H1 (cell line): ENCODE measurements at regions not wholly inside any gene's neighbourhood (a gene's known extent, or its start where the extent isn't known, plus 50 kb on each side); places are given as distances from the start of the nearest gene placed in this dataset.

Source experiments
- CTCF ChIA-PET: fragments of 300-600 bp; sonication (Branson Sonifier 250); formaldehyde crosslinking; loops from one replicate; lab custom pipeline; 2021; ENCODE audit not compliant: partially characterized antibody; lab: Charles Lee
- POLR2A ChIA-PET: fragments of 300-600 bp; sonication (Branson Sonifier 250); formaldehyde crosslinking; loops from one replicate; lab custom pipeline; 2021; ENCODE audit warnings: inconsistent platforms; ENCODE audit not compliant: partially characterized antibody; lab: Charles Lee
- DNase-seq, 2 experiments: peaks; one replicate each; pipeline versions ENCODE4 v3.0.0 to v3.0.0-alpha.2; 2010 to 2022; ENCODE audit warnings: low spot score in 2 of 2, low read depth in 1 of 2, mixed read lengths in 1 of 2
- FAIRE-seq: peaks from 2 replicates; lab custom pipeline; 2011; peaks lifted over from hg19 to GRCh38; lab: Jason Lieb, UNC
- H2AFZ ChIP-seq: 2 replicates; pipeline ENCODE4 v1.8.1; 2012; ENCODE audit warnings: low read length, inconsistent platforms
- H2AK5ac ChIP-seq: 2 replicates; pipeline ENCODE4 v1.6.1; 2013; ENCODE audit warnings: low read depth, low read length
- H2BK120ac ChIP-seq: replicated peaks from 2 replicates; pipeline ENCODE3; 2013; ENCODE audit warnings: low read depth, low read length, inconsistent platforms
- H2BK12ac ChIP-seq: 2 replicates; pipeline ENCODE4 v1.6.1; 2013; ENCODE audit warnings: low read depth, low read length
- H2BK15ac ChIP-seq: 2 replicates; pipeline ENCODE4 v1.6.1; 2013; ENCODE audit warnings: low read length
- H2BK20ac ChIP-seq: 2 replicates; pipeline ENCODE4 v1.6.1; 2013; ENCODE audit warnings: low read length
- H2BK5ac ChIP-seq: 2 replicates; pipeline ENCODE4 v1.6.1; 2013; ENCODE audit warnings: low read depth, low read length
- H3K14ac ChIP-seq: 2 replicates; pipeline ENCODE4 v1.6.1; 2013; ENCODE audit warnings: inconsistent platforms; ENCODE audit not compliant: insufficient read length
- H3K18ac ChIP-seq: 2 replicates; pipeline ENCODE4 v1.6.1; 2013; ENCODE audit warnings: low read length; ENCODE audit errors: extremely low read depth
- H3K23ac ChIP-seq: 2 replicates; pipeline ENCODE4 v1.6.1; 2013; ENCODE audit warnings: inconsistent platforms; ENCODE audit not compliant: insufficient read length
- H3K23me2 ChIP-seq: 2 replicates; pipeline ENCODE4 v1.6.1; 2013; ENCODE audit warnings: low read depth, low read length
- H3K27ac ChIP-seq: 2 replicates; pipeline ENCODE4 v1.6.1; 2011; ENCODE audit warnings: low read depth, low read length, inconsistent platforms
- H3K27me3 ChIP-seq, 4 experiments: replicated peaks in 1 of 4; 1 replicate in 1 of 4; 2 replicates in 3 of 4; pipeline versions ENCODE4 v1.6.1 to v1.8.1; 2011 to 2013; ENCODE audit warnings: low read length in 3 of 4, mild to moderate bottlenecking in 3 of 4, inconsistent platforms in 2 of 4, mixed read lengths in 2 of 4, moderate library complexity in 1 of 4; ENCODE audit not compliant: control insufficient read depth in 3 of 4, insufficient read depth in 3 of 4; ENCODE audit errors: extremely low read depth in 1 of 4
- H3K36me3 ChIP-seq, 4 experiments: 2 replicates each; pipeline versions ENCODE4 v1.6.1 to v1.8.1; 2011 to 2013; ENCODE audit warnings: mild to moderate bottlenecking in 4 of 4, low read length in 3 of 4, moderate library complexity in 2 of 4, control low read depth in 1 of 4, inconsistent platforms in 1 of 4; ENCODE audit not compliant: insufficient read depth in 4 of 4, control insufficient read depth in 2 of 4
- H3K4ac ChIP-seq: replicated peaks from 2 replicates; pipeline ENCODE3; 2013; ENCODE audit warnings: low read length, low read depth, mixed read lengths, inconsistent platforms; ENCODE audit not compliant: insufficient read length
- H3K4me1 ChIP-seq, 4 experiments: replicated peaks in 1 of 4; 1 replicate in 1 of 4; 2 replicates in 3 of 4; pipeline versions ENCODE4 v1.6.1 to v1.8.1; 2011 to 2013; ENCODE audit warnings: low read length in 3 of 4, inconsistent platforms in 2 of 4, mixed read lengths in 1 of 4; ENCODE audit not compliant: insufficient read depth in 4 of 4, control insufficient read depth in 3 of 4
- H3K4me2 ChIP-seq, 2 experiments: 2 replicates each; pipeline versions ENCODE4 v1.6.1 to v1.8.1; 2011 to 2013; ENCODE audit warnings: low read depth in 2 of 2, low read length in 2 of 2, control low read depth in 1 of 2, inconsistent platforms in 1 of 2, mild to moderate bottlenecking in 1 of 2; ENCODE audit not compliant: insufficient read depth in 1 of 2
- H3K4me3 ChIP-seq, 4 experiments: fragments of 200-600, 300-600 bp in 1 of 4; sonication (generic), shearing (Covaris generic), sonication (Bioruptor Twin) in 1 of 4; 2 replicates each; pipeline versions ENCODE4 v1.5.1 to v1.8.1; 2011 to 2016; ENCODE audit warnings: low read length in 4 of 4, low read depth in 3 of 4, control low read depth in 2 of 4, inconsistent platforms in 2 of 4, mild to moderate bottlenecking in 2 of 4, mixed read lengths in 1 of 4, moderate library complexity in 1 of 4; ENCODE audit not compliant: insufficient read depth in 2 of 4; ENCODE audit errors: extremely low read depth in 1 of 4
- H3K56ac ChIP-seq: replicated peaks from 2 replicates; pipeline ENCODE3; 2013; ENCODE audit warnings: low read depth, mild to moderate bottlenecking, mixed read lengths, low read length, inconsistent platforms; ENCODE audit not compliant: insufficient read length
- H3K79me1 ChIP-seq: 2 replicates; pipeline ENCODE4 v1.6.1; 2013; ENCODE audit warnings: low read depth, low read length, control low read depth
- H3K79me2 ChIP-seq, 2 experiments: 2 replicates each; pipeline versions ENCODE4 v1.6.1 to v1.8.1; 2012 to 2013; ENCODE audit warnings: low read length in 2 of 2, mild to moderate bottlenecking in 2 of 2, inconsistent platforms in 1 of 2; ENCODE audit not compliant: insufficient read depth in 2 of 2, control insufficient read depth in 1 of 2
- H3K9ac ChIP-seq, 4 experiments: replicated peaks in 1 of 4; 1 replicate in 1 of 4; 2 replicates in 3 of 4; pipeline versions ENCODE4 v1.6.1 to v1.8.1; 2011 to 2013; ENCODE audit warnings: low read depth in 3 of 4, low read length in 3 of 4, control low read depth in 2 of 4, mild to moderate bottlenecking in 2 of 4, moderate library complexity in 2 of 4, inconsistent platforms in 1 of 4; ENCODE audit errors: extremely low read depth in 1 of 4
- H3K9me3 ChIP-seq, 2 experiments: 2 replicates each; pipeline versions ENCODE4 v1.6.1 to v1.8.1; 2012 to 2013; ENCODE audit warnings: mild to moderate bottlenecking in 2 of 2, moderate library complexity in 2 of 2, control low read depth in 1 of 2, inconsistent platforms in 1 of 2, low read depth in 1 of 2, low read length in 1 of 2, mixed read lengths in 1 of 2; ENCODE audit not compliant: insufficient read depth in 2 of 2
- H4K20me1 ChIP-seq, 2 experiments: replicated peaks in 1 of 2; 2 replicates each; pipeline versions ENCODE3 to v1.8.1; 2011 to 2013; ENCODE audit warnings: inconsistent platforms in 2 of 2, low read length in 2 of 2, mild to moderate bottlenecking in 1 of 2; ENCODE audit not compliant: insufficient read depth in 2 of 2, control insufficient read depth in 1 of 2
- H4K5ac ChIP-seq: 2 replicates; pipeline ENCODE4 v1.6.1; 2013; ENCODE audit warnings: low read length, low read depth, mixed read lengths, inconsistent platforms; ENCODE audit not compliant: insufficient read length
- H4K8ac ChIP-seq: 2 replicates; pipeline ENCODE4 v1.8.0; 2013; ENCODE audit warnings: mild to moderate bottlenecking, moderate library complexity, low read length, inconsistent platforms; ENCODE audit not compliant: insufficient read depth; ENCODE audit errors: extremely low read depth
- H4K91ac ChIP-seq: replicated peaks from 2 replicates; pipeline ENCODE3; 2013; ENCODE audit warnings: low read length, mixed read lengths, inconsistent platforms; ENCODE audit not compliant: insufficient read length
- BCL11A ChIP-seq, 2 experiments: IDR thresholded peaks; one replicate each; pipeline ENCODE4 v1.6.1; 2011; ENCODE audit warnings: low read depth in 2 of 2, low read length in 2 of 2, mild to moderate bottlenecking in 2 of 2
- BRCA1 ChIP-seq: IDR thresholded peaks from 2 replicates; pipeline ENCODE4 v1.6.1; 2012; ENCODE audit warnings: low read depth, low read length, improper control_type of control experiment
- POU5F1 ChIP-seq: IDR thresholded peaks from 2 replicates; pipeline ENCODE4 v1.6.1; 2011; ENCODE audit warnings: low read depth, mild to moderate bottlenecking, low read length, moderate library complexity
- RFX5 ChIP-seq: IDR thresholded peaks from 2 replicates; pipeline ENCODE4 v1.6.1; 2011; ENCODE audit warnings: low read depth, low read length, improper control_type of control experiment, borderline replicate concordance
- SAP30 ChIP-seq: fragments of 300-600 bp; sonication (generic); IDR thresholded peaks from 2 replicates; pipeline ENCODE4 v1.7.1; 2012; ENCODE audit warnings: low read length, moderate library complexity, mild to moderate bottlenecking, inconsistent platforms; ENCODE audit not compliant: insufficient read depth, insufficient replicate concordance
- TAF1 ChIP-seq: IDR thresholded peaks from 2 replicates; pipeline ENCODE4 v1.6.1; 2011; ENCODE audit warnings: mild to moderate bottlenecking, low read depth, low read length
- ZNF274 ChIP-seq: IDR thresholded peaks from 2 replicates; pipeline ENCODE4 v1.7.0; 2012; ENCODE audit warnings: low read length, borderline replicate concordance; ENCODE audit errors: extremely low read depth
- WGBS, 2 experiments: shearing (Covaris generic) in 1 of 2; methylation state at CpG; one replicate each; pipeline versions ENCODE4 v1.1.6 to v1.1.7; 2013 to 2015; ENCODE audit warnings: low lambda C conversion rate in 2 of 2, mixed read lengths in 2 of 2, inconsistent platforms in 1 of 2, low coverage in 1 of 2, missing lambda C conversion rate in 1 of 2; ENCODE audit not compliant: insufficient replicate concordance in 2 of 2, insufficient coverage in 1 of 2, insufficient read length in 1 of 2; ENCODE audit errors: extremely low coverage in 1 of 2, missing lambda C conversion rate in 1 of 2; 5-methylcytosine and 5-hydroxymethylcytosine counted together

GRCh38 chr10:69729326-69730048 is 72.2 kb upstream of the COL13A1 start:
- H3K4me2 ChIP-seq: no peak overlapping the region

More at GRCh38 chr10:69729326-69730048, 72.2 kb upstream of the COL13A1 start:
- 82% methylated on average over 12 of the region's 12 CpGs; no CpG with 5 or more reads in 1 of the 2 experiments for WGBS, 2 experiments
- no peak overlapping the region for H3K27ac ChIP-seq
- no peak overlapping the region; the same call in 1 of the 2 replicates for H2BK12ac ChIP-seq
- no peak overlapping the region for H4K91ac ChIP-seq
- H2BK20ac ChIP-seq: no peak overlapping the region
- no peaks in the 10 kb centered on the region for H3K36me3 ChIP-seq
- no peak overlapping the region for H2BK5ac ChIP-seq
- H2AK5ac ChIP-seq: no peak overlapping the region
- H4K5ac ChIP-seq: no peak overlapping the region
- H4K8ac ChIP-seq: no peak overlapping the region
- FAIRE-seq (no peak), DNase-seq (no peak)
- no peak overlapping the region for H3K4ac ChIP-seq
- H2AFZ ChIP-seq: no peak overlapping the region
- H3K18ac ChIP-seq: no peak overlapping the region
- no peak overlapping the region for H3K23ac ChIP-seq
- CTCF ChIA-PET: interaction anchor here (0.6 to 35.5 kb wide), 13 partner anchors 12 to 270 kb away, joined by 3 to 992 read pairs (median 5); no protein-coding TSS in a partner anchor
- H3K79me1 ChIP-seq: no peaks in the 10 kb centered on the region
- H2BK15ac ChIP-seq: no peak overlapping the region
- POLR2A ChIA-PET: no interaction called here
- H3K9me3 ChIP-seq: 0 out of 4 replicates have a peak, but pooled peaks cover 0 to 2% of the 10 kb centered on the region in 2 experiments
- H2BK120ac ChIP-seq: no peak overlapping the region
- no peak overlapping the region for H3K56ac ChIP-seq
- no peak overlapping the region for H3K9ac ChIP-seq
- no peaks in the 10 kb centered on the region for H3K79me2 ChIP-seq
- peaks cover 2% of the 10 kb centered on the region; the same call in 1 of the 2 replicates for H3K23me2 ChIP-seq
- H3K14ac ChIP-seq: no peak overlapping the region
- TF ChIP-seq RFX5 (no peak), POU5F1 (no peak), ZNF274 (no peak), SAP30 (no peak), TAF1 (no peak), BCL11A (IDR thresholded peaks at IDR 0.05; ENCODE audit: low read depth in 2 of 2, low read length in 2 of 2) (no peak), BRCA1 (no peak)
- peaks cover 0 to 2% of the 10 kb centered on the region in 2 experiments for H4K20me1 ChIP-seq
- H3K4me1 ChIP-seq: peaks cover 0 to 10% (median 4%) of the 10 kb centered on the region in 4 experiments; a peak in 4 of 7 replicates
- H3K4me3 ChIP-seq: no peak overlapping the region
- no peaks in the 10 kb centered on the region for H3K27me3 ChIP-seq
